OCI-M2 (cell line): ENCODE measurements at regions not wholly inside any gene's neighbourhood (a gene's known extent, or its start where the extent isn't known, plus 50 kb on each side); places are given as distances from the start of the nearest gene placed in this dataset.

Experiments used
- DNase-seq: peaks from one replicate; lab custom pipeline; 2025; ENCODE audit not compliant: unreplicated experiment; lab: John Stamatoyannopoulos, UW

DNA sequence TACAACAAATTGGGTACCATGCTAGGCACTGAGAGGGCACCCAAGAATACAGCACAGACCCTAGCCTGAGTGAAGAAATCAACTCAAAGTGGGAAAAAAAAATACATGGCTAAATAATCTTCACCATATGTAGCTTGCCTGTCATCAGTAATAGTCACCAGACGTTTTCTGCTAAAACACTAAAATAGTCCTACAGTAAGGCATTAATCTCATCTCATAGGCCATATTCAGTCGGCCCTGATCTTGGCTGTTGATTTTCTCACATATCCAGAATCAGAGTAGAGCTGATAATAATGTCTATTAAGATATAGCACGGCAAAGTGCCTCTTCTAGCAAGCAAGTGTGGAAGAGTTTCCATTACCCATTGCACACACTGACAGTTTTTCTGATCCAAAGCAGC is 322.1 kb upstream of the SLC30A5 start:
- DNase-seq: no peak

DNA sequence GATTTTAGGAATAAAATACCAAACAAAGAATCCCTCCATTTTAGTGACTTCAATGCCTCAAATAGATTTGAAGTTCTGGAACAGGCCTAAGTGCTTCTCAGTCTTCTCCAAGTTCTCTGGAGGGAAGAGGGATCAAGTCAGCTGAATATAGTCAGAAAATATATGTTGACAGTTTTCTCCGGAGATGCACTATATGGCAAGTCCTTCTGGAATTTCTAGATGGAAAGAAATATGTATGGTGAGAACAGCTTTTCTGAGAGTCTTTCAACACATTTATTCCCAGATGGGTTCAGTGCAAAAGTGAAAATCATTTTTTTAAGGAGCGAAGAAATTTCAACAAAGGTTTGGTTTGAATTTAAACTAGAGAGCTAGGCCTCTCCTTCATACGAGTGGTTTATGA is 317.4 kb upstream of the SLC30A5 start:
- no peak for DNase-seq

DNA sequence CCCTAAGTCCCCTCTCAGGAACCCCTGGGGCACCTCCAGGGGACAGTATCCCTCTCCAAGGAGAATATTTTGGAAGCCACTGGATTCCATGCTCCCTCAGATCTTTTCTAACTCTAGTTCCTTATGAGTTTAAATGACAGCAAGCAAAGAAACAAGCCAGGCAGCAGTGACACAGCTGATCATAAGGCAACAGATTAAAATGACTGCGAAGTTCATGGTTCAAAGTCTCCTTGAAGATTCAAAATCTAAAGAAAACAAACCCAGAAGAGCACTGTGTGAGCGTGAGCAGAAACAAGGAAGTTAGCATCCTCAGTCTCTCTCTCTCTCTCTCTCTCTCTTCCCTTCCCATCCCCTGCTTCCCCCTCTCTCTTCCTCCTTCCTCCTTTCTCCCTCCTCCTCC is 316.7 kb upstream of the SLC30A5 start:
- DNase-seq: no peak

DNA sequence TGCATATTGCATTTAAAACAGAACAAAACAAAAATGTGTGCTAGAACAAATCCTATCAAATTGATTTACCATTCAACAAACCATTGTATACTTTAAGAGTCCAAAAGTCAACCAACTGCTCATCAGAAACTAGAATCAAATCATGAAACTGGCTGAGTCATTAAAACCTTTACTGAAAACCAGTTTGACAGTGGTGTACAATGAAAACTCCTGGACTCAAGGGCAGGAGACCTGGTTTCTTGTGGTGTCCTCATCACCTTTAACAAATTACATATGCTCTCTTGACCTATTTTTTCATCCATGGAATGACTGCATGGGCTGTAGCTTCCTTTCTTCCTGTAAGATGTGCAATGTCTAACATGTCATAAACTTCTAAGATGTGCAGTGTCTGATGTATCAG is 315.3 kb upstream of the SLC30A5 start:
- no peak for DNase-seq

DNA sequence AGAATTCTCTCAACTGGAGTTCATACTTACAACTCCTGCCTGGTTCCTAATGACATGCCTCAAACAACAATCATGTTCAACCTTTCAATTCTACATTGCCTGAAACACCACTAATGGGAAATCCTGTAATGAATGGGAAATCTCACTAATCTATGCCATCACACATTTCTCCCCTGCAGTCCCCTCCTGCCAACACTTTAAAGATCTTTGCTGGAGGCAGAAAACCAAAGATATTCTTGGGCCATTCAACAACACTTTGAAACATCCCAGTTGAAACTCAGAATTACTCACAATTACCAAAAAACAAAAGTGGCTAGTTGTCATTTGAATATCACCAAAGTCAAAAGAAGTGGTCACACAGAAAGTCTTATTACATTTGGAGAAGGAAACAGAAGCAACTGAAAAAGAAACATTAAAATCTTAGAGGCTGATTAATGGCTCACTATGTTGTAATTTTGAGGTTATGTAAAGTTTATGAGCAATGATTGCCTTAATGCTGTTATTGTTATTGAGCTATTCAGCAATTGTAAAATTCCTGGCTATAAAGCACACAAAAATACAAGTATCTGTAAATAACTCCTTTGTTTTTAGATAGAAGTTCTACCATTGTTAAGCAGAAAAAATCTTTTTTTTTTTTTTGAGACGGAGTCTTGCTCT is 313.4 kb upstream of the SLC30A5 start:
- no peak for DNase-seq

DNA sequence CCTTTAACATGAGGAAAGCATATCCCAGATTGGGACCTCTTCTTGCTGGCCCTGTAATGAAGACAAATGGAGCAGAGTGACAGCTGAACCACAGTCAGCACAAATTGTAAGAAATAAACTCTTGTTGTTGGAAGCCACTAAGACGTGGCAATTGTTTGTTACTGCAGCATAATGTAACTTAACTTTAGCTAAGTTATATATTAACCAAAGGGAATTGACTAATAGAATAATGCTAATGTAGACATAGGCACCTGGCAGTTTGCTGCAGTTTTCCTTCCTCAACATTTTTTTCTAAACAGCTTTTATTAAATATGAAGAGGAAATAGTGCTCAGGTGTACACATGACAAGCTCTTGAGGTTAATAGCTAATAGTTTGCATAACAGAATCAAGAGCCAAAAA is 300.7 kb upstream of the SLC30A5 start:
- DNase-seq: no peak

DNA sequence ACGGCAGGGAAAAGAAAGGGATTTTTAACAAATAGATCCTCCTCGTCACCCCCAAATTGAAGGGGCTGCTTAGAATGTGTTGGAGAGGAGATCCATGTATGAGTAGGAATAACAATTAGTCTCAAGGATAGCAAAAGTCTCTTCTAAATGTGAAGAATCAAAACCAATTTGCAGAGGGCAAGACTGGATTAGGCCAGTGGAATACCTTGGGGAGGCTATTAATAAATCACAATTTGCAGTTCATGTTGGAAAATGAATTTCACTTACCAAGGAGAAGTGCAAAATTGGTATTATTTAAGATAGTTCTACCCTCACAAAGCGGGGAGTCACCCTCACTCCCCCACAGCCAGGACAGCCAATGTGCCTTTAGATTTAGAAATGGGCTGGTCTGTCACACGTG is 299.8 kb upstream of the SLC30A5 start:
- DNase-seq: no peak

DNA sequence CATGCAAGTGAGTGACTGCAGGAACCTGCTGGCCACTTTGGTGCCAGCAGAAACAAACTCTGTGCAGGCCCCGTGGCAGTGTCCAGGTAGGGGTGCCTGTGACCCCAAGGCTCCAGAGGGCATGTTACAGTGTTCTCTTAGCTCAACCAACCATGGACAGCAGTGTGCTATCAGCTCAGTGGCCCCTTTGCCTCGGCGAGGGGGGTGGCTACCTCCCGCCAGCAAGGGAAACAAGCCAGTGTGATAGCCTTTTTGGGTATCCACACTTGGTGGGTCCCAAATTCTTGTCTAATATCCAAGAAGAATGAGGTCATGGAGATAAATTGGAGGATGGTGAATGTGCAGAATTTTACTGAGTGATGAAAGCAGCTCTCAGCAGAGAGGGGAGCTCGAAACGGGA is 298.6 kb upstream of the SLC30A5 start:
- DNase-seq: no peak

DNA sequence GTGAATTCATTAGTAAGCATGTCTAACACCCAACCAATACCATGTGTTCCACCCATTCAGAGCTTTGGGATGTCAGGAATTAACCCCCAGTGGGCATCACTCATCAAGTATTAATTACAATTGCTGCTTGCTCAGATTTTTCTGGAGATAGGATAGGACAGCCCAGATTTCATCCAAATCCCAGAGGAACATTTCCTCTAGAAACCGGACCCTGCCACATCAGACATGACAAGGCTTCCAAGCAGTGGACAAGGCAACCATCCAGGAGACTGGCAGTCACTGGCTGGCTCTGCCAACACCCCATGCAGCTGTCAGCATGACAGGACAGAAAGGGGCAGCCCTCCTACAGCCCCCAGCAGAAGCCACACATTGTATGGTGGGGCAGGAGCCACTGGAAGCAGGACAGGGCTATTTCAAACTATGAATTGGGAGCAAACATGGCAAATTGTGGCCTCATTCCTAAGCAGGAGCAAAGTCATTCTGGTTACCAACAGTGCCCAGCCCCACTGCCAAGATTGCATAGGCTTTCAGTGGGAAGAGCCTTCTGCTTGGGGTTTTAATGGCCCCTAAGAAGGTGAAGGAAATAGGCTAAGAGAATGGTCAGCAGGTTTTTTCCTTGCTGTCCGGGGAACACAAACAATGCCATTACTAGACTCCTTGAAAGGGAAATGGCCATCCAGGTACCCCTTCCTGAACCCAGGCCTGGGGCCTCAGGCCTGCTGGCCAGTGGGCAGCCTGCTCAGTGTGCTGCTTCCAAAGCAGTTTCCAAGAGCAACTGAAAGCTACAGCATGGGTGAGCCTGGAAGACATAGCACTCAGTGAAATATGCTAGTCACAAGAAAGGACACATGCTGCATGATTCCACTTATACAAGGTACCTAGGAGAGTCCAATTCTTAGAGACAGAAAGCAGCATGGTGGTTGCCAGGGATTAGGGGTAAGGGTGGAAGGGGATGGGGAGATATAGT is 294.7 kb upstream of the SLC30A5 start:
- no peak for DNase-seq

DNA sequence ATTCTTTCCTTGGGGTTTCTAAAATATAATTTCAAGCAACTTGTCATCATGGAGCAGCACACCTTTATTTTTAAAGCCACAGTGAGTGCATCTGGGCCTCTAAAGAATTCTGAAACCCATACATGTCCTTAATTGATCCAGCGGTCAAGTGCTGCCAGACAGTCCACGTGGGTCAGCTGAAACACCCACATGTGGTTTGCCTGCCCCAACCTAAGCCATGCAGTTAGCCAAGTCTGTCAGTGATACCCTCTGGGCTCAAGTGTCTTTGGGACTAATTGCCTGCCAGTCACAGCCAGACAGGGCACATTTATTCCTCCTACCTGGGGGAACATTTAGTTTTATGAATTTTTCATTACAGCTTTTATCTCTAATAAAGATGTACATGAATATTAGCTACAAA is 291.4 kb upstream of the SLC30A5 start:
- no peak for DNase-seq

DNA sequence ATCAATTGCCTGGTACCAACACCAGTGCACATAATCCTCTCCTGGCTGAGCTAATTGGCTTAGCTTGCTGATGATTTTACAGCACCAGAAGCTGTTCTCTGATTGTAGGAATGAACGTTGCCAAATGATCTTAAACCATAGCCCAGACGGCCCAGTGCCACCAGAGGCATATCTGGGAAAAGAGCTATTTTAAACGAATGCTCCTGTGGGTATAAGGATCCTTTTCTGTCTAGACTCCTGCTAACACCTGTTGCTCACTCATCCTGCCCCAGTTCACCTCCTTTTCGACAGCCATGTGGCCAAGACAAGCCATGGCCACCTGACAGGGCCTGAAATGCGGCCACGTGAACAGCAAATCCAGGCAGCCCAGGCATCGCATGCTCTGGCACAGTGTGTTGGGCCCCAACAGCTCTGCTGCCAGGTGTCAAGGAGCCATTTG is 289.9 kb upstream of the SLC30A5 start:
- no peak for DNase-seq

DNA sequence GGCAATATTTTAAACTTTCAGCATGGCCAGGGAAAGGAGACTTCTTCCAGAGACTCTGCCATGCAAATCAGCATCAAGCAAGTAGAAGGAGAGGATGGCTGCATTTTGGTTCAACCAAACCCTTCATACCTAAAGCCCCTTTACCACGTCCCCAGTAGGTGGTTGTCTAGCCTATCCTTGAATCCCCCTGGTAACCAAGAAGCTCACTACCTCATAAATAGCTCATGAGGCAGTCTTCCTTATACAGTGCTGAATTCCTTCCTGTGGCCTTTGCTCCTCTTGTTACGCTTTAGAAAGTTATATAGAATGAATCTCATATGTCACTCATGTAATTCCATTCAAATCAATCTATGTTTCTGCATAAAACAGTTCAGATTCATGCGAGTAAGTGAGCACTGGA is 289.5 kb upstream of the SLC30A5 start:
- DNase-seq: no peak

DNA sequence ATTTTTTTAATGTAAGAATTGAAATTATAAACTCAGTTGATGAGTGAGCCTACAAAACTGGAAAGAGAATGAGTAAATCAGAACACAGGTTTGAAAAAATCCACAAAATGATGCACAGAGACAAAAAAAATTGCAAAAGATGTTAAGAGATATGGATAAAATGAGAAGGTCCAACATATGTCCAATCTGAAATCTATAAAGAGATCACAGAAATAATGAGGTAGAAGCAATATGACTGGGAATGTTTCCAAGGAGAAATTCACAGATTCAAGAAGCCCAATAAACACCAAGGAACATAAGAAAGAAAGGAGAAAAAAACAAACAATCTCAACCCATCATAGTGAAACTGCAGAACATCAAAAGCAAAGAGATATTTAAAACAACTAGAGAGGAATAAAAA is 288.4 kb upstream of the SLC30A5 start:
- DNase-seq: no peak

DNA sequence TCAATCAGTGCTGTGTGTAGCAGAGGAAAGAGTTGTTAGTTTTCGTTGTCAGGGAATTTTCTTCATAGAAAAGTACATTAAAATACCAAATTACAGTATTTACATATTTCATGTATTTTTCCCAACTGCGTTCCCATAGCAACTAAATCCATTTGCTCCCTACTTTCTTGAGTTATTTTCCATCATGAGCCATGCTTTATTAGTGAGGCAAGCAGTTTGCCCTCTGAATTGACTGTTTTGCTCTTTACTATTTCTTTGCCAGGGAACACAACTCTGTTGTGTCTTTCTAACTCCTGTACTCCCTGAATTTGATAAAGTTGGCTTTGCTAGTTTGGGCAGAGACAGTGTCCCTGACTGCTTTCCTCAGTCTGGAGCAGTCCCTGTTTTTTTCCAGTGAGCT is 276.2 kb upstream of the SLC30A5 start:
- no peak for DNase-seq

DNA sequence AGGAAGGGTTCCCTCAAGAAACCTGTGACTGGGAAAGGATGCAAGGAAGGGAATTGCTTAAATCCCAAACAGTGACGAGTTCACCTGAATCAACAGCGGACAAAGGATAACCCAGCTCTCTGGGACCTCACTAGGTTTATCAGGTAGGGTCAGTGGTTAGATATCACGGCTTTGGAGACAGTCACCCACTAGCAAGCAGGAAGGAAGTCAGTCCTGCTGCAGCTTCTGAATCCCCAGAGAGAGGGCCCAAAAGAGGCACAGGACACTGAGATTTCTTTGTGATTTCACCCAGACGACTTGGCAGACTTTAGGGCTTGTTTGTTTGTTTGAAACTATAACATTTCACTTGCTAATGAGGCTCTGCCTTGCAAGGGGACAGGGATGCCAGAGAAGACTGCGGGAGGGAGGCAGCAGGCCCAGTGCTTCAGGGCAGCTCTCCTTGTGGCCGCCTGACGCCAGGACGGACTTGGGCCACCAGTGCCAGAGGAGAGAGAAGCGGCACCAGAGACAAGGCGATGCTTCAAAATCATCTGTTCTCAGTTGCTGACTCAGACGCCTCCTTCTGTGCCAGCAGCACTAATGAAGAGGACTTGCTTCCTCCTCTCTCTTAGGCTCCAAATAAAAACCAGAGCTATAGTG is 275.6 kb upstream of the SLC30A5 start:
- DNase-seq: no peak

DNA sequence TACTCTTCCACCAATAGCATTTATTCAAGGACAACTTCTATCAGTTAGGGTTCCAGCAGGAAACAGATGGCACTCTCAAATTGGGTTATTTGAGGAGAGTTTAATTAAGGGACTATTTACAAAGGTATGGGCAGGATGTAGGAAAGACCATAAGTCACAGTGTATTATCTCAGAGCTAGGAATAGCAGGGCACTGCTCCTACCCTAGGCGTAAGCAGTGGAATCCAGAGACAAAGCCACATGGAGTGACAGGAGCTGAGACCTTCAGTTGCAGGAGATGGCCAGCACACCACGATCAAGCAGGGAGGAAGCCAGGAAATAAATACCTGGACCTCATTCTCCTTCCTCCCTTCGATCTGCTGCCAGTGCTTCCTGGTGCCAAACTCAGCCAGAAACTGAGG is 274.9 kb upstream of the SLC30A5 start:
- no peak for DNase-seq

DNA sequence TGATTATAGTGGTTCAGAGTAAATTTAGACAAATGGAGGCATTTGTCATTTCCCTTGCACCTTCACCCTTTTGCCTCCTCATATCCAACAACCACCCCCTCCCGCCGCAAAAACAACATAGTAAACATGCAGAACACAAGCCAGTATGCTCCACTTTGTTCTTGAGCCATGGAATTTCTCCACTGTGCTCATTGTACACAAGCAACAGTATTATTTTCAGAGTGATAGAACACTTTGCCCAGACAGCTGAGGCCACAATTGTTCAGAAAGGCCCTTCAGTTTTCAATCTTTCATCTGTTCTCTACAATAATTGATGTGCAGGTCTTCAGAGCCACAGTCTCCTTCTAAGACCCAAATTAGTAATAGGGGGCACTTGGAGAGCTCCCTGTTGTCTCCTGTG is 272.8 kb upstream of the SLC30A5 start:
- no peak for DNase-seq

DNA sequence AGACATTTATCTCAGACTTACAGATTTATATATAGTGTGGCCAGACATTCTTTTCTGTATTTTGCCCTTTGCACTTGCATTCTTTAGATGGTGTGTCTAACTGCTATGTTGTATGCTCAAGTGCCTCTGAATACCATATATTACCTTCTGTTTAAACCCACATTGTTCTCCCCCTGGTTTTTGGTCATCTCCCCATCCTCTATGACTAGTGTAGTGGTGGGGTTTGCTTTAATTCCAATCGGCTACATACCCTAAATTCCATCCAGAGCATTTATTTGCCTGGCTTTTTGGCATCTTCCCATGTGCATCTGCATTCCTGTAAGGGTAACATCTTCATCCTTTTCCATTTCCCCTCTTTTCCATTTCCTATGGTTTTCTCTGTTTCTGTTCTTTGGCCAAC is 271.0 kb upstream of the SLC30A5 start:
- no peak for DNase-seq

DNA sequence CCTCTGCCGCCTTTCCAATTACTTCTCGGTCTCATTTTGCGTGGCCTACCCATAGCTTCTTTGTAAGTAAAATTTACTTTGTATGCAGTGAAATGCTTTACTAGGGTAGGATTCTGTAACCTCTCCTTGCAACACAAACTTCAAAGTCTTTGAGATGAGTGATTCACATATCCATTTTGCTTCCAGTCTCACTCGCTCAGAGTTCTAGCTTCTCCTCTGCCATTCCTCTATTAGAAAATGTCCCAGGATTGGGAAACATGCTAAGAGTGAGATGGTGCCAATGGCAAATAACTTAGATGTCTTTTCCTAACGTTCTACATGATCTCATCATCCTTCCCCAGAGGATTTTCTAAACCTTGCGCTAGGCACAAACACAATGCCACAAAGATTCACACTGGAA is 270.5 kb upstream of the SLC30A5 start:
- DNase-seq: no peak

DNA sequence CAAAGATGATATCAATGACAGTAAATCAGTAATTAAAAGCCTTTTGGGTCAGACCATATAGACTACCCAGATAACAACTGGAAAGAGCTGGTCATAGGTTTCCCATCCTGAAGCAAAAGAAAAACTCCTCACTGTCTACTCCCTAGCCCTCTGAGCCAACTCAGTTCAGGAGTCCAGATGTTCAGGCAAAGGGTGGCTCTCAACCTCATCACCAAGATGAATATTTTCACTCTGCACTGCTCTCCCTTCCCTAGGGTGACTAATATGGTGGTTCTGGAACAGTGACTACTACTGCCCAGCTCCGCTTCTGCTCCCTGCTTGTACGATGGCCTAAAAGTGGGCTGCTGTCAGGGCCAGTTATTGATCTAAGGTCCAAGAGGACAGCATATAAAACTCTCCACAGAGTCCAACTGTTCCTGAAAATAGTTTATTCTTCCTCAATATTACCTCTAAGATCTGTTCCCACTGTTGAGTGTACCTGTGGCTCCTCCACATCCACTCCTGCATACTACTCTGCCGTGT is 263.4 kb upstream of the SLC30A5 start:
- DNase-seq: no peak

DNA sequence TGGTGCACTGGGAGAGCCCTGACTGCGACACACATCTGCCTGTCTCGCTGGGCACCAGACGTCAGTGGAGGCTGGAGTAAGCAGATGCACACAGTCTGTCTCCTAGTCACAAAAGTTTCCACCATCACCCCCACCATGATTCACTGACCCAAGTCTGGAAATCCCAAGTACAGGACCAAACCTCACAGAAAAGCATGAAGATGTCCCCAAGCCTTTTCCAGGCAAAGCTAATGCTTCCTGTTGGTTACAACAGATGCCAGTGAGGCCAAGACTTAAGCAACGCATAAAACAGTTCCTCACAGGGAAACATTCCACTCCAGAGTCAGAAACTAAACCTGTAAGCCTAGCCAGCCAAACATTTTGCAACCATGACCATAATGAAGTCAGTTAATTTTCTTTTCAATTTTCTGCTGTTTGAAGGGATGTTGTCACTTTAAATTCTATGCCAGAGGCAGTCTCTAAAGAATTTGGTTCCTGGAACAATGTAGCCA is 259.3 kb upstream of the SLC30A5 start:
- no peak for DNase-seq
